GM19397 (cell line): ENCODE measurements at regions not wholly inside any gene's neighbourhood (a gene's known extent, or its start where the extent isn't known, plus 50 kb on each side); places are given as distances from the start of the nearest gene placed in this dataset.
"Not testable (repeated sequence)": the region's sequence is repeated elsewhere in the genome, so short reads cannot be mapped to it uniquely, and the experiment has no call there.

ENCODE experiments used
- ATAC-seq: cut with Tn5 transposase; IDR thresholded peaks from one replicate; pipeline ENCODE4 v1.9.1; 2021; ENCODE audit warnings: mild to moderate bottlenecking, moderate library complexity; ENCODE audit not compliant: unreplicated experiment

GRCh38 chr10:30534465-30535144 lies 94.9 kb downstream of the LYZL2 start:
- no peak for ATAC-seq

GRCh38 chr10:30531751-30532530 lies 97.6 kb downstream of the LYZL2 start:
- ATAC-seq: no peak

DNA sequence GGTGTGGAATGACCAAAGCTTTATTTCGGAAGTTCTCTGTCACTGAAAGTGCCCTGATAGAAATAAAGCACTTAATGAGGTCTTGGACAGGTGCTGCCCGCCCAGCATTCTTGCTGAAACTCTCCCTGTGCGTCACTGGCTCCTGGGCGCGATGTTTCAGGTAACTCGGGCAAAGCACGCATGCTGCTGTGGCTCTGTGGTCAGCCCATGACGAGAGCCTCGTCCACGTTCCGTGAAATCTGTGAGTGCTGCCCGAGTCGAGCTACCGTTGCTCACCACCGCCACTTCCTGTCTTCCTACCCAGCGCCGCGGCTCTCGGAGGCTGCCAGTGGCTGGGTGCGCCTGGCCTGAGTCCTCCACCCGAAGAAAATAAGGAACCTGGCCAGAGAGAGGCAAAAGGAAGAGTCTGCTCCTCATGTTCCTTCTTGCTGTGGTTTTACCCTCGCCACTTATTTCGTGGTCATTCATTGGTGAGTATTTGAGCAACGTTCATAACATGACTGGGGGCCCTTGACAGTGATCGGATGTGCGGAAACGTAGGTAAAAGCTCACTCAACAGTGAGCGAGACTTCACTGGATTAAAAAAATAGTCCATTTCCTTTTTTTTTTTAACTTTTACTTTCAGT lies 95.5 kb downstream of the MAP3K8 start:
- ATAC-seq: peak; percentile 80

DNA sequence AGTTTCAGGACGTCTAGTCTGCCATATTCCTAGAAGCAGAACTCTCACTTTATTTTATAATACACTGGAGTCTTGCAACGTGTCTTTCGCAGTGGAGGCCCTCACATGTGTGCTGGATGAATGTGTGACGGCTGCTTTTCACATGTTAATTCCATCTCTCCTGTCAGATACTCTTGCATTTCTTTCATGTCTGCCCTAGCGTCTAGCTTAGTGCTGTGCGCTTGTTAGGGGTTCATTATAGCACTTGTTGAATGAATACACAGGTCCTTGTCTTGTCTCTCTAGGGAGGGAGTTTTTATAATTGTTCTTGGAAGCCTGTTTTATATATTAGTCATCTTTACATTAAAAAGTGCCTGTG lies 94.4 kb downstream of the MAP3K8 start:
- ATAC-seq: no peak

DNA sequence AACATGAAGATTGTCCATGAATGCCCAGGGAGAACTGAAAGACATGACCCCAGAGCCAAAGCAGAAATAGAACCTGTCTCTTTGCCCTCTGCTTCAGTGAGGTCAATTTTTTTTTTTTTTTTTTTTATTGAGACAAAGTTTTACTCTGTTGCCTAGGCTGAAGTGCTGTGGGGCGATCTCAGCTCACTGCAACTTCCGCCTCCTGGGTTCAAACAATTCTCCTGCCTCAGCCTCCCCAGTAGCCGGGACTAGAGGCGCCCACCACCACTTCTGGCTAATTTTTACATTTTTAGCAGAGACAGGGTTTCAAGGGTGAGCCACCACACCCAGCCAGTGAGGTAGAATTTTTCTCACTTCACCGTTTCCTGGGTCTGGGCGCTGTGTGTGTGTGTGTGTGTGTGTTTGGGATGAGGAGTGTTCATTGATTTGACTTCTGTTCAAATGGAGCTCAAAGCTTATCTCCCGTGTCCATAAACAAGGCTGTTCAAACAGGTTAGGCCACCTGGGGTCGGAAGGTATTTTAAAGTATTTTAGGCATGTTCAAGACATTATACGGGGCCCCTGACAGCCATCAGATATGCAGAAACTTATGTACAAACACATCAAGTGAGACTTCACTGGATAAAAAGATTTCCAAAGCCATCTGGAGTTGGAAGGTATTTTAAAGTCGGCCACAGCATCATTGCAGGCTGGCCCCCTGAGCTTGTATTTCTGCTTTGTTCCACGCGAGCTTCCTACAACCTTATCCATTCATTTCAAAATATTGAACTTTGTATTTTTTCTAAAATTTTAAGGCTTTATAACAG lies 93.8 kb downstream of the MAP3K8 start:
- no peak for ATAC-seq

DNA sequence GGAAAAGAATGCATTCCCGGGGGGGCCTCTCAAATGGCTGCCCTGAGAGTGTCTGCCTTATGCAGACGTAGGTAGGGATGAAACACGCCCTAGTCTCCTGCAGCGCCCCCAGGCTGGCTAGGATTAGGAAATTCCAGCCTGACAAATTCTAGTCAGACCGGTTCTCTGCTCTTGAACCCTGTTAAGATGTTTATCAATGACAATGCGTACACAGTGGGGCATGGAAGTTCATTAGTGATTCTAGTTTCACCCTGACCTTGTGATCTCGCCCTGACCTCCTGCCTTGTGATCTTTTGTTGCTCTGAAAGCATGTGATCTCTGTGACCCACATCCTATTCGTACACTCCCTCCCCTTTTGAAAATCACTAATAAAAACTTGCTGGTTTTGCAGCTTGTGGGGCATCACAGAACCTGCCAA lies 88.7 kb downstream of the MAP3K8 start:
- not testable (repeated sequence) for ATAC-seq

DNA sequence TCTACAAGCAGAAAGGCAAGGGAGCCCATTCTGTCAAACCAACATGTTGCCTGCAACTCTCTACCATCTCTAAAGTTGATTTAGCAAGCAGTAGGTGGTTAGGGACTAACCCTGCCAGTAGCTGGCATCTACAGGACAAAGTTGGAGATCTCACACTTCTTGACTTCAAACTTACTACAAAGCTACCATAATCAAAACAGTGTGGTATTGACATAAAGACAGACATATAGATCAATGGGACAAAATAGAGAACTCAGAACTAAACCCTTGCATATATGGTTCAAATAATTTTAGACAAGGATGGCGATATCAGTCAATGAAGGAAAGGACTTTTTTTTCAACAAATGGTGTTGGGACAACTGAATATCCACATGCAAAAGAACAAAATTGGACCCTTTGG lies 84.9 kb downstream of the MAP3K8 start:
- no peak for ATAC-seq
